T-helper 1 cell treated with Interleukin-12 subunit alpha and Interleukin-12 subunit beta and Interleukin-4 antibody, amounts not matched to agents 30 ng/mL and 1 ng/mL, for 36 hours (primary cell): ENCODE measurements at regions not wholly inside any gene's neighbourhood (a gene's known extent, or its start where the extent isn't known, plus 50 kb on each side); places are given as distances from the start of the nearest gene placed in this dataset.
"Not testable (repeated sequence)": the region's sequence is repeated elsewhere in the genome, so short reads cannot be mapped to it uniquely, and the experiment has no call there.

Source experiments
- intact Hi-C: fragments of 100-400 bp; cut with micrococcal nuclease; formaldehyde crosslinking; loops from one replicate; pipeline ENCODE4 v1.15.1; 2024

DNA sequence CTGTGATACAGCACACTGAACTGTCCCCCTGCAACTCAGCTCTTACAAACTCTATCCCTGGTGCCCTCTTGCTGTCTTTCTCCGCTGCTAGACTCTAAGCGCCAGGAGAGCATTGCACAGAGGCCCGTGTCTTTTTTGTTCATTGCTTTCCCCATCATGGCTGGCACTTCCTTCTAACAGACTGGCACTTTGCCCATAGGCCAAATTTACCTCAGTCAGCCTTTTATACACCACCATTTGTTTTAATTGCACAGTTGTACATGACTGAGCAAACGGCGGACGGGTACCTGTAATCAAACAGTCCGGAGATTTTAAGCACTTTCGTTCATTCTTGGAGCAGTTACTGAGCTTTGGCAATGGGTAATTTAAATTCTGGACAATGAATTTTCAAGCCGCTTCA is 102.2 kb upstream of the CLINT1 start:
- intact Hi-C loops: no loop called here

DNA sequence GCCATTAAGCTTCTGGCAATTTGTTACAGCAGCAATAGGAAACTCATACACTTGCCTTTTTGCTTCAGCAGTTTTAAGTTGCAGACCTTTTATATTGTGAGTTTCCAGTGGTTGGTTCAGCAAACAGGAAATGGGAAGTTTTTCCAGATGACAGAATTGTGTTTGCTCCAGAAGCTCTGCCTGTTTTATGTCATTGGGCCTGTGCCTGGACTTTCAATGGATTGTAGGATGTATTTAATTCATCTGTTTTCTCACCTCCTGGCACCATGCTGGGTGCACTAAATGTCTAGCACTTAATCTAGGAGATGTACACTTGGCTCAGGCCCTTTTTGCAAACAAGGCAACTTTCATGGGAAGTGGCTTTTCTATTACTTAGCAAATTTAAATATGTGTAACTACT is 100.4 kb upstream of the CLINT1 start:
- intact Hi-C loops: no loop called here

DNA sequence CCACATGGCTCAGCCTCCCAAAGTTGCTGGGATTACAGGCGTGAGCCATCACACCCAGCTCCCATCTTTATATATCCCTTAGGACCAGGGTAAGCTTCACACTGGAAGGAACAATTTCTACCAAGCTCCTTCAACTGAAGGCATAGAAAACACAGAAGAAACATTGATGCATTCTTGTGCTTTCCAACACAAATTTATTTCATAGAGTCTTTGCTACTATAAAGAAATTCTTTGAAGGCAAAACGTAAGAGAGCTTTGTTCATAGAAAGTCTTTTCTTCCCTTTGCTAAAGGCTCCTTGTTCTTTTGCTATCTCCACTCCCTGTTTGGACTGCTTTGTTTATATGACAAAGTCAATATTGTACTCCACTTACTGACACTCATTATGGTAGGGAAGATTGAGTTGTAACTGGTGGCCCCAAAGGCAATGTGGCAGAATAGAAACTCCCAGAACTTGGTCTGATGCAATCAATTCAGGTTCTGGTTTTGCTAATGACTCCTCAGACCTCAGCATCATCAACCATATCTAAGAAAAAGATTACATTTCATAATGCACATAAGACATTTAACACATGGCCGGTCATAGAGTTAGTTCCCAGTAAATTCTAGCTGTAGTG is 97.4 kb upstream of the CLINT1 start:
- intact Hi-C loops: no loop called here

DNA sequence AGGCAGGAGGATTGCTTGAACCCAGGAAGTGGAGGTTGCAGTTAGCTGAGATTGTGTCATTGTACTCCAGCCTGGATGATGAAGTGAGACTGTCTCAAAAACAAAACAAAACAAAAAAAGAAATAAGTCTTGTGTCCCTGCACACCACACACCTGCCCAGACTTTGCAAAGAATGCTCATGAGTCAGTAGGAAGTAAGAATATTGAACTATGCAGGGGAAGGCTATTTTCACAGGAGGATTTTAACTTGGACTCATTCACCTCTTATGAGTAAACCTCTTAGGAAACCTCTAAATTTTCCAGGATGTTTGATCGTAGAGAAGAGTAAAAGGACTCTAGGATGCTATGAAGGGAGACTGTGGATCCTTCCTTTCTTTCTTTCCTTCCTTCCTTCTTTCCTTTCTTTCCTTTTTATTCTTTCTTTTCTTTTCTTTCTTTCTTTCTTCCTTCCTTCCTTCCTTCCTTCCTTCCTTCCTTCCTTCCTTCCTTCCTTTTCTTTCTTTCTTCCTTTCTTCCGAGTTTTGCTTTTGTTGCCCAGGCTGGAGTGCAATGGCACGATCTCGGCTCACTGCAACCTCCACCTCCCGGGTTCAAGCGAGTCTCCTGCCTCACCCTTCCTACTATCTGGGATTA is 96.7 kb upstream of the CLINT1 start:
- intact Hi-C loops: no loop called here

DNA sequence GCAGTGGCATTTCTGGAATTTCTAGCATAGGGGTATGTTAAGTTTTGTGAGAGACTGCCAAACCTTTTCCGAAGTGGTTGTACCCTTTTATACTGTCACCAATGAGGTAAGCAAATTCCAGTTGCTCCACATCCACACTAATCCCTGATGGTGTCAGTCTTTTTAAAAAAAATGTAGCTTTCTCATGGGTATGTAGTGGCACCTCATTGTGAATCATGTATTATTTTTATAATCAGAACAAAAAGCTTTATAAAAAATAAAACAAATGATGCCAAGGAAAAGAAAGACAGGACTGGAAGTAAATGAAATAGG is 93.4 kb upstream of the CLINT1 start:
- intact Hi-C loops: no loop called here

DNA sequence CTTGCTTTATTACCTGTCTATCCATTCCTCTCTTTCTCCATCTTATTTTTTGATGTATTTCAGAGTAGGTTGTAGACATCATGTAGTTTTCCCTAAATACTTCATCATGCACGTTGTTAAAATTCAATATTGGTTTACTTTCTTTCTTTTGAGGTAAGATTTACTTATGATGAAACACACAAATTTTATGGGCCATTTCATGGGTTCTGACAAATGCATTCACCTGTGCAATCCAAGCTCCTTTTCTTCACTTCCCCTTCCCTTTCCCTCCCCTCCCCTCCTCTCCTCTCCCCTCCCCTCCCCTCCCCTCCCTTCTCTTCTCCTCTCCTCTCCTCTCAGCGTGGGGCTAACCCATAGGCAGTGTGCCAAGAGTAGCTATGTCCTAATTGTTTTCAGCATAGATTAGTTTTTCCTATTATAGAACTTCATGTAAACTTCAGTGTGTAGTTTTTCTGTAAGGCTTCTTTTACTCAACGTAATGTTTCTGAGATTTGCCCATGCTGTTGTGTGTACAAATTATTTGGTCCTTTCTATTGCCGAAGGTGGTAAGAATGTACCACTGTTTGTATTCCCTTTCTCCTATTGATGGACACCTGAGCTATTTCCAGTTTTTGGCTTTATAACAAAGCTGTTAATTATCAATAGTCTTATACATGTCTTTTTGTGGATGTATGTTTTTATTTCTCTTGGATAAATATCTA is 92.9 kb upstream of the CLINT1 start:
- intact Hi-C loops: no loop called here

DNA sequence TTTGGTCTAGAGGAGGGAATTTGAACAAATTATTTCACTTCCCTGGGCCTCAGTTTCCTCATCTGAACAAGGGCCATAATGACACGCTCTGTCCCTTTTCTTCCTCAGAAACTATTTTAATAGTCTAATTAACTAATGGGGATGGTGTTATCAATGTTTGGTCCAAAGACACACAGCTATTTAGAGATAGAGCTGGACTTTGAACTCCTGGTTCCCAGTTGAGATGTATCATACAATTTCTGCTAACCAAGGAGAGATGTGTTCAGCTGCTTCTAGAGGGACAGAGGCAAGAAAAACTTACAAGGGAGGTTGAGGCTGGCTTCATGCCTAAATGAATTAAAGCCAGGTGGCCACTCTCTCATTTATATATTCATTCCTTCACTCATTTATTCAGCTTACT is 90.6 kb upstream of the CLINT1 start:
- intact Hi-C loops: loop anchor here (1.0 kb wide), 2 partner anchors 31 to 44 kb away; no protein-coding TSS in a partner anchor

DNA sequence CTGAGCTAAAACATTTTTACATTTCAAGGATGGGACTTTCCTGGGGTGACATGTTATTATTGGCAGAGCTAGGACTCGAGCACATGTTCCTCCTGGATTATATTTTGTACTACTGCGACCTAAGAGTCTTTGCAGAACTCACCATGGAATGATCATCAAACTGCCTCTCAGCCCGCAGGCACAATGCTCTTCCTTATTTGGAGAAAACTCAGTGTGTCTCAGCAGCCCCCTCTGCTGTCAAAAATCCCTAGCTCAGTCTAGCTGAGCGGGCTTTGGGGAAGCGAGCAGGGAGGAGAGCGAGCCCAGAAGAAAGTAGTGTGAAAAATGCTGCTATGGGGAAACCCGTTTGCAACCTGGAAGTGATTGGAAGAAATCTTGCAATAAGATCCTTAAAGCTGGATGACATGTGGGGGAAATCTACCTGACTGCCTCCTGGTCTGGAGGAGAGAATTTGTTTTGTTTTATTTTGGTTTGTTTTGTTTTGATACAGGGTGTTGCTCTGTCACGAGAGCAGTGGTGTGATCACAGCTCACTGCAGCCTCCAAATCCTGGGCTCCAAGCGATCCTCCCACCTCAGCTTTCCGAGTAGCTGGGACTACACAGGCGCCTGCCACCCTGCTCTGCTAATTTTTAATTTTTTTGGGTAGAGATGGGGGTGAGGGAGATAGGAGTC is 89.9 kb upstream of the CLINT1 start:
- intact Hi-C loops: loop anchor here (1.0 kb wide), 7 partner anchors 31 to 1180 kb away; no protein-coding TSS in a partner anchor

DNA sequence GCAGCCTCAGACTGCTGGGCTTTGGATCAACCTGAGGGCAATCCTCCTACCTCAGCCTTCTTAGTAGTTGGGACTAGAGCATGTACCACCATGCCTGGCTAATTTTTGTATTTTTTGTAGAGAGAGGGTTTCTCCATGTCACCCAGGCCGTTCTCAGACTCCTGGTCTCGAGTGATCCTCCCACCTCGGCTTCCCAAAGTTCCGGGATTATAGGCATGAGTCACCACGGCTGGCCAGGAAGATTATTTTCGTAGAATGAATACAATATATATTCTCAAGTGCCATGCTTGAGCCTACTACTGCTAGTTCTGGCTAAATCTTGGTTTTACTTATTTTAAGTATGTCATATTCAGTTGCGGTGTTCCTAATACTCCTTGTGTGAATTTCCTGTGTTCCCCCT is 88.2 kb upstream of the CLINT1 start:
- intact Hi-C loops: no loop called here

DNA sequence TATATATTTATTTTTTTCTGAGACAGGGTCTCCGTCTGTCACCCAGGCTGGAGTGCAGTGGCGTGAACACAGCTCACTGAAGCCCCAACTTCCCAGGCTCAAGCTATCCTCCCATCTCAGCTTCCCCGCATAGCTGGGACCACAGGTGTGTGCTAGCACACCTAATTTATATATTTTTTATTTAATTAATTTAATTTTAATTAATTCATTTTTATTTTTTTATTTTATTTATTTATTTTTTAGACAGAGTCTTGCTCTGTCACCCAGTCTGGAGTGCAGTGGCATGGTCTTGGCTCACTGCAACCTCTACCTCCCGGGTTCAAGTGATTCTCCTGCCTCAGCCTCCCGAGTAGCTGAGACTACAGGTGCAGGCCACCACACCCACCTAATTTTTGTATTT is 86.9 kb upstream of the CLINT1 start:
- intact Hi-C loops: not testable (repeated sequence)

DNA sequence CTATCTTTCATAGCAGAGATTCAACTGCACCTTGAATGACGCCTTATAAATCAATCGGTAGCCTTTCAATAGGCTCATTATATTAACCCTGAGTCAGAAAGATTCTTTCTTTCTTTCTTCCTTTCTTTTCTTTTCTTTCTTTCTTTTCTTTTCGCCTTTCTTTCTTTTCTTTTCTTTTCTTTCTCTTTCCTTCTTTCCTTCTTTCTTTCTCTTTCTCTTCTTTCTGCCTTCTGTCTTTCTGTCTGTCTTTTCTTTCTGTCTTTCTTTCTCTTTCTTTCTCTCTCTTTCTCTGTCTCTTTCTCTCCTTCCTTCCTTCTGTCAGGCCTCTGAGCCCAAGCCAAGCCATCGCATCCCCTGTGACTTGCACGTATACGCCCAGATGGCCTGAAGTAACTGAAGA is 86.0 kb upstream of the CLINT1 start:
- intact Hi-C loops: no loop called here

DNA sequence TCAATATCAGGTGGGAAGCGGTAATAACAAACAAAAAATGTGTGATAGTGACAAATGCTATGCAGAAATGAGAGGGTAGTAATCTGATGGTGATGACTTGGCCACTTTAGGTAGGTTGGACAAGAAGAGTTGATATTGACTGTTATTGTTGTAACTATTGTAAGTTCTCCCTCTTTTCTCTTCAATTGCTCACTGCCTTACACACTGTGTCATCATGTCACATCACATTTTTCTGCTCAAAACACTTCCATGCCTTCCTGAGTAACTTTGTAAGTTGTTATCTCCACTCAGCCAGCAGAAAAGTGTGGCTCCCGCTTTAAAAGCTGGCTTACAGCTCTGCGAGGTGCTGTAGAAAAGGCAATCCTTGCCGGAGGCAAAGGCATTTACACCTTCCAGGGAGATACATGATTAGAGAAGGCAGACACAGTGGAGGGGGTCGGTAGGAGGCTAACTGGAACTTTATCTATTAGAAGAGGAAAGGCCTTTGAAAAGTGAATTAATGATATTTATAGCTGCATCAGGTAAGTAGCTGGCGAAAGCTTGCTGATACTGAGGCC is 85.2 kb upstream of the CLINT1 start:
- intact Hi-C loops: no loop called here

DNA sequence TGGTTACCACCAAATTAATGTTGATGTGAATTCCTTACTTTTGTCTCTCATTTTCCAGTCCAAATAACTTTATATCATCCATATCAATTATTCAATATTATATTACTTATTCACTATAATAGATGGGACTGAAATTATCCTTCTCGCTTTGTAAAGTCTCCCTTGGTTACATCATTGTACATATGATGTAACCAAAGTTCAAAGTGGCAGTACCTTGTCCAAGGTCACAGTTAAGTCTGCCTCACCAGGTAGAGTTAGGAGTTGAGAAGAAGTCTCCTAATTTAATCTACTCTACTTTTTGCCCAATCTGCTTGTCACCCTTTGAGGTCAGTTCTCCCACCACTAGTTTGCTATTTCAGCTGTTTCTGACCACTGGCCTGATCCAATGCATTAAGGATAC is 83.7 kb upstream of the CLINT1 start:
- intact Hi-C loops: no loop called here

DNA sequence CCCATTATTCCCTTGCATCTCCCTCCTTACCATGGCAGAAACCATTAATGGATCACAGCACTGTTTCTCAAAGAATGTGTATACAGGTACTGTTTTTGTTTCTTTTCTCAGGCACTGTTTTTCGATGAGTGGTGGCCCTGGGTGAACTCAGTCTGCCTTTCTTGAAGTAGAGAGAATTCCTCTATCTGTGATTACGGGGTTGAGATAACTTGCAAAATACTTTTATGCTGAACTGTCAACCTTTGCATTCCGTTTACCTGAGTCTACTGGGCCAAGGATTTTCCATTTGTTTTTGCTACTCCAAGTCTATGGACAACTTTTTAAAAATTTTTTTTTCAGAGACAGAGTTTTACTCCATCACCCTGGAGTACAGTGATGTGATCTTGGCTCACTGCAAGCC is 82.7 kb upstream of the CLINT1 start:
- intact Hi-C loops: no loop called here

DNA sequence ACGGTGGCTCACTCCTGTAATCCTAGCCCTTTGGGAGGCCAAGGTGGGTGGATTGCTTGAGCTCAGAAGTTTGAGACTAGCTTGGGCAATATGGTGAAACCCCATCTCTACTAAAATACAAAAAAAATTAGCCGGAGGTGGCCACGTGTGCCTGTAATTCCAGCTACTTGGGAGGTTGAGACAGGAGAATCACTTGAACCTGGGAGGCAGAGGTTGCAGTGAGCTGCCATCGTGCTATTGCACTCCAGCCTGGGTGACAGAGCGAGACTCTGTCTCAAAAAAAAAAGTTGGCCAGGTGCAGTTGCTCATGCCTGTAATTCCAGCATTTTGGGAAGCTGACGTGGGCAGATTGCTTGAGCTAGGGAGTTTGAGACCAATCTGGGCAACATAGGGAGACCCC is 79.2 kb upstream of the CLINT1 start:
- intact Hi-C loops: not testable (repeated sequence)

DNA sequence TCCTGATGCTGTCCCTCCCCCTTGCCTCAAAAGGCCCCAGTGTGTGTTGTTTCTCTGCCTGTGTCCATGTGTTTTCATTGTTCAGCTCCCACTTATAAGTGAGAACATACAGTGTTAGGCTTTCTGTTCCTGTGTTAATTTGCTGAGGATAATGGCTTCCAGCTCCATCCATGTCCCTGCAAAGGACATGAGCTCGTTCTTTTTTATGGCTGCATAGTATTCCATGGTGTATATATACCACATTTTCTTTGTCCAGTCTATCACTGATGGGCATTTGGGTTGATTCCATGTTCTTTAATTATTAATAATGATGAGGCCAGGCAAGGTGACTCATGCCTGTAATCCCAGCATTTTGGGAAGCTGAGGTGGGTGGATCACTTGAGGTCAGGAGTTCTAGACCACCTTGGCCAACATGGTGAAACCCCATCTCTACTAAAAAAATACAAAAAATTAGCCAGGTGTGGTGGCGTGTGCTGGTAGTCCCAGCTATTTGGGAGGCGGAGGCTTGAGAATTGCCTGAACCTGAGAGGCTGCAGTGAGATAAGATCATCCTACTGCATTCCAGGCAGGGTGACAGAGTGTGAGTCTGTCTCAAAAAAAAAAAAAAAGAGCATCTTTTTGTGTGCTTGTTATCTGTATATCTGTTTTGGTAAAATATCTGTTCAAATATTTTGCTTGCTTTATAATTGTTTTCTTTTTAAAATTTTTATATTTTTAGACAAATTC is 78.0 kb upstream of the CLINT1 start:
- intact Hi-C loops: not testable (repeated sequence)

DNA sequence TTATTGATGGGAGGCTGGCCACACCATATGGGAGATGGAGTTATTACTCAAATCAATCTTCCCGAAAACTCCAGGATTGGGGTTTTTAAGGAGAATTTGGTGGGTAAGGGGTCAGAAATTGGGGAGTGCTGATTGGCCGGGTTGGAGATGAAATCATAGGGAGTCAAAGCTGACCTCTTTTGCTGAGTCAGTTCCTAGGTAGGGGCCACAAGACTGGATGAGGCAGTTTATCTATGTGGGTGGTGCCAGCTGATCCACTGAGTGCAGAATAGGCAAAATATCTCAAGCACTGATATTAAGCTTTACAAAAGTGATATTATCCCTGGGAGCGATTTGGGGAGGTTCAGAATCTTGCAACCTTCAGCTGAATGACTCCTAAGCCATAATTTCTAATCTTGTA is 75.7 kb upstream of the CLINT1 start:
- intact Hi-C loops: no loop called here

DNA sequence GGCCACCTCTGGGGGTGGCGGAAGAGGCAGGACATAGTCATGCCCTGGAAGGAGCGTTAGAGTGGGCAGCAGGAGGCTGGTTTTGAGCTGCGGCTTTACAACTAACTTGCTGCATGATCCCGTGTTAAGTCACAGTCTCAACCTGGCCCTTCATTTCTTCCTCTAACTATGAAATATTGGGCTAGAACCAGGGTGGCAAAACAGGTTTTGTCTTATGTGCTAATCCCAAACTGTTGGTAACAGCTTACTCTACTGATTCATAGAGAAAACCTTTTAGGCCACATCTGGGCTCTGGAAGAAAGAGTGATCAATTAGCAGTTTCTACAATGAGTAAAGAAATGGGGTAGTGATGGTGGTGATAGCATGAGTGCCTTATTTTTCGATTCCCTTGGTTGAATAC is 74.1 kb upstream of the CLINT1 start:
- intact Hi-C loops: no loop called here

DNA sequence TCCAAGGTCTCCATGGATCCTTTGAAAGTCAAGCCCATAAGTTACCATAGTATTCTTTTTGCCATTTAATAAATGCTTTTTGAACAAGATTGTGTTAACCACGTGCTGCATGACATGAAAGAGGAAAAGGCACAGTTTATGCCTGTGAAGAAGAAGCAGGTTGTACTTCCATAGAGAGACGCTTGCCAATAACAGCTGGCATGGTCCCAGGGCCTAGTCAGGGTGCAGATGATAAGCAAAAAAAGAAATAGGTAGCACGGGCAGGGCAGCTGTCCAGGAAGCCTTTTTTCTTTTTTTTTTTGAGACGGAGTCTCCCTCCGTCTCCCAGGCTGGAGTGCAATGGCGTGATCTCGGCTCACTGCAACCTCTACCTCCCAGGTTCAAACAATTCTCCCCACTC is 71.8 kb upstream of the CLINT1 start:
- intact Hi-C loops: no loop called here

DNA sequence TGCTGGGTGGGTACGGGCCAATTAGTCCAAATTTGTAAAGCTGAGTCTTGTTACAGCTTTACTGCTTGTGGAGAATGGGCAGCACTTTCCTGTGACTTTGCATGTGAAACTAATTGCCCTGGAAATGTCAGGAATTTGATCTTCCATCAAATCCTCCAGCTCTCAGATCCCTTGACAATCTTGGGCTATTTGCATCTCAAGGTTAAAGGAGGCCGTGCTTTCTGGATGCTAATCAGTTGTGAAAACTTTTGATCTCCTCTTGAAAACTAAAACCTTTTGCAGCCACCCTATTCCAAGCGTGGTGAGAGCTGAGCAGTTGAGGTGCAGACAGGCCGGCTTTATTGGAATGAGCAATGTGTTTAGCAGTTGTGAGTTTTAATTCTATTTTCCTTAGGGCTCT is 68.0 kb upstream of the CLINT1 start:
- intact Hi-C loops: no loop called here
